Myocyte (in vitro differentiated cells): ENCODE measurements at regions not wholly inside any gene's neighbourhood (a gene's known extent, or its start where the extent isn't known, plus 50 kb on each side); places are given as distances from the start of the nearest gene placed in this dataset.
A peak's percentile ranks its signal among the peaks of the same experiment; 100 is the strongest.
"Not testable (repeated sequence)": the region's sequence is repeated elsewhere in the genome, so short reads cannot be mapped to it uniquely, and the experiment has no call there.

ENCODE experiments used
- DNase-seq: peaks from one replicate; pipeline ENCODE4 v3.0.0-alpha.2; 2012; ENCODE audit warnings: low read depth

DNA sequence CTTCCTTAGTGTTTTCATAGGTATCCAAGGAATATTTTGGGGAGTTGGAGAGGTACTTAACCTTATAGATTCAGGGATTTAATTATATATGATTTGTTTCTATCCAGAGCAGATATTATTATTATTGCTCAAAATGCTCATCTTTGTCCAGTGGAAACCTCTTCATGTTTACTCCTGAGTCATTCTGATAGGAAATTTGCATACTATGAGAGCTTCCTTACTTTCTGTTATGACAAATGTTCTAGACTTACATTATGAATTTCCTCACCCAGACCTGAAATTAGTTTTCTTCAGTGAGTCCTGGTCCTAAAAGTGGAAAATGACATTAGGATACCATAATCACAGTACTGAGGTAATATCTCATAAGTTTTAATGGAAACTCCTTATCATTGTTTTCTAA lies 57.5 kb upstream of the PLPPR5 start:
- DNase-seq, result no peak

DNA sequence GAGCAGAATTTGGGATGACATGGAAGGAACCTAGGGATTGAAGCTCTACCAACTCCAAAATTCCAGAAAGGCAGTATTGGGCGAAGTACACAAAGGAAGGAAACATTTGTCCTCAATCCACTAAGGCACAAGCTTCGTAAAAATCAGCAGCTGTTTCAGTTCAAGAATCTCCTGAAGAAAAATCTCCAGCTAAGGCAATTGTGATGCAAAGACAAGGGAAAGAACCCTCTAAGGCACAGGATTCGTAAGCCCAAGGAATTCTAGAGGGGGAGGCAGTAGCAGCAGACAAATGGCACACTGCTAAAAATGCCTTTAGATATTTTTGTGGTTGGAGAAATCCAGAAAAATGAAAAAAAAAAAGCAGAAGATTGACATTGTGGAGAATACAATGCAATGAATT lies 64.5 kb upstream of the PLPPR5 start:
- DNase-seq, result no peak

DNA sequence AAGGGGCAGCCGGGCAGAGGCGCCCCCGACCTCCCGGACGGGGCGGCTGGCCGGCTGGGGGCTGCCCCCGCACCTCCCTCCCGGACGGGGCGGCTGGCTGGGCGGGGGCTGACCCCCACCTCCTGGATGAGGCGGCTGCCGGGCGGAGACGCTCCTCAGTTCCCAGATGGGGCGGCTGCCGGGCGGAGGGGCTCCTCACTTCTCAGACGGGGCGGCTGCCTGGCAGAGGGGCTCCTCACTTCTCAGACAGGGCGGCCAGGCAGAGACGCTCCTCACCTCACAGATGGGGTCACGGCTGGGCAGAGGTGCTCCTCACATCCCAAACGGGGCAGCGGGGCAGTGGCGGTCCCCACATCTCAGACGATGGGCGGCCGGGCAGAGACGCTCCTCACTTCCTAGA lies 73.9 kb upstream of the PLPPR5 start:
- DNase-seq, result not testable (repeated sequence)

DNA sequence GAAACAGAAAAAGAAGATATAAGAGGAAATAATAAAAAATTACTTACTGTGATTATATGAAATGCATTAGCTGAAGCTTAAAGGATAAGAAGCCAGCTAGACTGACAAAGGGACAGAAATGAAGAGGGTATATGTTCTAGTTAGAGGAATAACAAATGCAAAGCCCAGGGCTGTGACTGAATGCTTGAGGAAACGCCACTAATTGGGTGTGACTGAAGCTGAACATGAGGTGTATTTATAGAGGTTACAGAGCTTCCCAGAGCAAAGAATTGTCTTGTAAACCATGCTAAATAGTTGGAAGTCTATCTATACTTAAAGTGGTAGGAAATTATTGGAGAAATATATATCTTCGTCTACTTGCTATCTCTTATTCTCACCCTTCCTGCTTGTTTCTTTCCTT lies 77.7 kb upstream of the PLPPR5 start:
- no peak for DNase-seq

GRCh38 chr1:99083338-99083737 lies 78.7 kb upstream of the PLPPR5 start:
- no peak for DNase-seq

DNA sequence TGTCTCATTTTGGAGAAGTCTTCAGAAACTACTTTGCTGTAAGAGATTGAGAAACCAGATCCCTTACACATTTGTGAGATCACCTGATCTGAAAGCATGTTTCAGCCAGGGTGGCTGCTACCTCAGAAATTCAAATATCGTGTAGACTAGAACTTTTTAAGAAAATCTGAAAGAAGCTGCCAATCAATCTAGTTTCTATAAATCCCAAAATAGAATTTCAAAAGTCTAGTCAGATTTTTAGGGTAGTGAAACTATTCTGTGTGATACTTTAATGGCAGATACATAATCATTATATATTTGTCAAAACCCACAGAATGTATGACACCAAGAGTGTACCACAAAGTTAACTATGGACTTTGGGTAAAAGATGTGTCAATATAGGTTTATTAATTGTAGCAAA lies 79.9 kb upstream of the PLPPR5 start:
- no peak for DNase-seq

DNA sequence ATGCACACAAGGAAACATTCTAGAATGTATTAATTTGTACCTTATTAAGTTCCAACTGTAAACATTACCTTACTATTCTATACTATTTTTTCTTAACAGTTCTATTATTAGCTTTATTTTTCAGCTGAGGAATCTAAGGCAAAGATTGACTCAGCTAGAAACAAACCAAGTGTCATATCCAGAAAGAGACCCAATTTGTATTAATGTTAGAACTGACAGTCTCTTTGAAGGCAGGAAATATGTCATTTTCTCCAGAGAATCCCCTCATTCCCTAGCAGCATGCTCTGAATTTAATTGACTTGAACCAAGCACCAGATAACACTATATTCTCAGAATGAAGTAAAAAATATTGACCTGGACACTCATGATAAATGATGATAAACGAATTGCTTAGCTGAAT lies 81.4 kb upstream of the PLPPR5 start:
- DNase-seq, result no peak

GRCh38 chr1:99098589-99098988 lies 93.9 kb upstream of the PLPPR5 start:
- DNase-seq, result no peak

GRCh38 chr1:99106274-99106673 lies 101.6 kb upstream of the PLPPR5 start:
- DNase-seq, result no peak

- no peak for DNase-seq
Measured at GRCh38 chr1:99107680-99108079, 103.0 kb upstream of the PLPPR5 start.

GRCh38 chr1:99110140-99111041 lies 105.7 kb upstream of the PLPPR5 start:
- DNase-seq, result no peak

- DNase-seq, result no peak
Measured at GRCh38 chr1:99115231-99115630, 110.6 kb upstream of the PLPPR5 start.

DNA sequence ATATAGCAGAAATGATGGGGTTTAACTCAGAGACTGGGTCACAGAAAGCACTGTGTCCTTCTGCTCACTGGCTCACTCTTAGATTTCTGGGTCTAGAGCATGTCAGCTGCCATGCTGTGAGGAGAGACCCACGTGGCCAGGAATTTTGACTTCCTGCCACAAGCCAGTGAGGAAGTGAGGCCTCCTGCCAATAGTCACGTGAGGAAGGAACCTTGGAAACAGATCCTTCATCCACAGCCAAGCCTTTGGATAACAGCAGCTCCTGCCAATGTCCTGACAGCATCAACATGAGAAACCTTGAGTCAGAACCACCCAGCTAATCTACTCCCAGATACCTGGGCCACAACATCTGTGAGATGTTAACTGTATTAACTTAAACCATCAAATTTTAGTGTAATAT lies 114.5 kb upstream of the PLPPR5 start:
- DNase-seq, result peak; percentile 30

DNA sequence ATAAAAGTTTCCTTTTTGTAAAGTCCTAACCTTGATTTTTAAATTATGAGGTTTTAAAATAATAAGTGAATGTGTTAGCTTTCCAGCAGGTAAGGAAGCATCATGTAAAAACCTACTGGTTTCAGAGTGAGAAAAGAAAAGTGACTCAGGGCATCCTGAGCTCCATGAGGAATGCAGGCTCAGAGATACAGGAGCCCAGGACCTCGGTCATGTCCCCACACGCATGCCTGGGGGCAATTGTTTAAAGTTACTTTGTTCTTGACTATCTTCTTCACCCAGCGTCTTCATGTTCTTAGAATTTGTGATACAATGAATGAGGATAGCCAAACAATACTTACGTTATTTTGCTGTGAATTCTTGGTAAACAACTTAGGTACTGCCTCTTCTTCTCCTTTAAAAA lies 117.4 kb upstream of the PLPPR5 start:
- no peak for DNase-seq

GRCh38 chr1:99123936-99124335 lies 119.3 kb upstream of the PLPPR5 start:
- no peak for DNase-seq

DNA sequence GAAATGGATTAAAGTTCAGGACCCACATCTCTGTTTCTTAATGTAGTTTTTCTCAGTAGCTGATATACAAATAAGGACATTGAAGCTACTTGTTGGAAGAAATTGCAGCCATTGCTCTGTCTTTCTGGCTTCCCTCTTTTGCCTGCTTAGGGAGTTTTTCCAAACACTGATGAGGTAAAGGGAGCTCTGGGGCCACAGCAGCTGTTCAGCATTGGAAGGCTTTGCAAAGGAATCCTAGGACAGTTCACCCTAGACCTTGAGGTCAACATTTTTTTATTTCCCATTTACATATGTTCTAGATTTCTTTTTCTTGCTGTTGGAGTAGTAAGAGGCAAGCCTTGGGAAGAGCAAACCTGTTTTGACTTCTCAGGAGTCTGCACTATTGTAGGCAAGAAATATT lies 126.9 kb upstream of the PLPPR5 start:
- DNase-seq, result peak; percentile 80

- DNase-seq, result peak; percentile 77
Measured at GRCh38 chr1:99133756-99134500, 129.3 kb upstream of the PLPPR5 start.

- DNase-seq, result no peak
Measured at GRCh38 chr1:99137554-99138206, 126.6 kb upstream of the PLPPR4 start.

DNA sequence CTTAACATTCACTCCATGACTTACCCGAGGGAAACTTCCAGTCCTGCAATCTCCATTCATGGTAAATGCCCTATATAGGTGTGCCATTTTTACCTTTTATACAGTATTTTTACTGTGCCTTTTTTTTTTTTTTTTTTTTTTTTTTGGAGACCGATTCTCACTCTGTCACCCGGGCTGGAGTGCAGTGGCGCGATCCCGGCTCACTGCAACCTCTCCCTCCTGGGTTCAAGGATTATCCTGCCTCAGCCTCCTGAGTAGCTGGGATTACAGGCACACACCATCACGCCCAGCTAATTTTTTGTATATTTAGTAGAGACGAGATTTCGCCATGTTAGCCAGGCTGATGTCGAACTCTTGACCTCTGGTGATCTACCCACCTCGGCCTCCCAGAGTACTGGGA lies 124.4 kb upstream of the PLPPR4 start:
- DNase-seq, result no peak

GRCh38 chr1:99146129-99146848 lies 118.0 kb upstream of the PLPPR4 start:
- DNase-seq, result no peak

GRCh38 chr1:99149952-99150351 lies 114.3 kb upstream of the PLPPR4 start:
- DNase-seq, result no peak
